HG03025 (cell line): ENCODE measurements at regions not wholly inside any gene's neighbourhood (a gene's known extent, or its start where the extent isn't known, plus 50 kb on each side); places are given as distances from the start of the nearest gene placed in this dataset.
"Not testable (repeated sequence)": the region's sequence is repeated elsewhere in the genome, so short reads cannot be mapped to it uniquely, and the experiment has no call there.

Experiments
- ATAC-seq: cut with Tn5 transposase; IDR thresholded peaks from one replicate; pipeline ENCODE4 v1.9.1; 2021; ENCODE audit warnings: mild to moderate bottlenecking, moderate library complexity; ENCODE audit not compliant: unreplicated experiment, low FRiP score

DNA sequence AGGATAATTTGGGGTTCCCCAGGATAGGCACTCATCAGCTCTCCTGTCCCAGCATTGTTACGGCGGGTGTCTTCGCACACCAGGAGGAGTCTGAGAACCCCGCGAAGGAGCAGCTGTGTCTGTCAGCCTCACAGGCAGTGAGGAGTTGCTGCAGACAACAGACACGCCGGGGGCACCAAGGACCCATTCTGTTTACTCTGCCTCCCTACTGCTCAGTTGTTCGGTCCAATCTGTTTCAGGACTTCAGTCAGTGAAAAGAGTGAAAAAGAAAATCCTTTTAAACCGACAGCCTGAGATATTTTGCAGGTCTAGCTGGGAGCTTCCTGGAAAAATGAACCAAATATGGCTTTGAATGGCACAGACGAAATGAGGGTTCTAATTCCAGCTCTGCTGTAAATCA is 288.4 kb downstream of the OMA1 start:
- no peak for ATAC-seq

- ATAC-seq = no peak
These were observed 289.5 kb downstream of the OMA1 start for GRCh38 chr1:58257003-58257402.

DNA sequence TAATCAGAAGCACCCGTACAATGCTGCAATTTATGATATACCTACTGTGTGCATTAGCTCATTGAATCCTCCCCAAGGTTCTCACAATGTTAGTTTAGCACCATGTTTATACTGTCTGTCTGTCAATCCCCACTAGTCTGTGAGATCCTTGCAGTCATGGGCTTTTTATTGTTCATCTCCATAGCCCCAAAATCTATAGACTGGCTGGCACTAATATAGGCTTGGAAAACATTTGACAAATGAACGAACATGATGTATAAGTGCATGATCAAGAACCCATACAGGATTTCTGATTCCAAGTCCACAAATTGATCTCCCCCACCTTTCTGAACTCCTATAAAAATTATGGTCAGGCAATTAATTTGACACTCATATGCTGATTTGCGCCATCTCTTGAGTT is 290.0 kb downstream of the OMA1 start:
- no peak for ATAC-seq

GRCh38 chr1:58256041-58256440 is 290.5 kb downstream of the OMA1 start:
- ATAC-seq = no peak

GRCh38 chr1:58255192-58255591 is 291.3 kb downstream of the OMA1 start:
- ATAC-seq = no peak

GRCh38 chr1:58251430-58252073 is 295.0 kb downstream of the OMA1 start:
- no peak for ATAC-seq

GRCh38 chr1:58250587-58250948 is 296.0 kb downstream of the OMA1 start:
- no peak for ATAC-seq

DNA sequence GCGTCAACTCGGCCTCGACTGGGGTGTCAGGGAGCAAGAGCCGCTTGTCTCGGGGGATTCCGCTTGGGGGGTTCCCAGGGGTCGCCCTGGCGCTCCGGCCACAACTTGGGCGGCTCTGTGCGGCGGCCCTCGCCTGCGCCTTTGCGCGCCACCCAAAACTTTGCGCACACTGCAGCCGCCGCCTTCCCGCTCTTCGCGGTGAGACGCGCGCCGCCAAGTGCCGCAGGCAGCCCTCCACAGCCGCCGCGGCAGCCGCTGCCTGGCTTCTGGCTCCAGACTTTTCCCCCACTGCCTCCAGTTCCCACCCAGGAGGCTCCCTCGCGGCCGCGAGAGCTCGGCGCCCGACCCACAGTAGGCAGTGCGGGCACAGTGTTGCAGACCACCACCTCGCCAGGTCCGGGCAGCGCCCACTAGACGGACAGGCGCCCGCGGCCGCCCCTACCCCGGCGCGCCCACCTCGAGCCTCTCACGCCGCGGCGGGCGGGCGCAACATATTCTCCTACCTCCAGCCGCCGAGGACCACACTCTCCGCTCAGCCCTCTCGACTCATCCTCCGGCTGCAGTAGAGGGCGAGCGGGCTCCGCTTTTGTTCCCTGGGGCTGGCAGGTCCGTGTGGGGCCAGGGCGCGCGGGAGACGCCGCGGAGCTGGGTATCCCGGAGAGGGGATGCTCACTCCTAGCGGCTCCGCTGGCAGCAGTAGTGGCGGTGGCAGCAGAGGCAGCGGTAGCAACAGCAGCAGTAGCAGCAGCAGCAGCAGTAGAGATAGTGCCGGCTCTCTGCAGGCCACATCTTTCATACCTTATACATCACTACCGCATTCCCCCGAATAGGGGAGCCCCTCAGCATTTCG is 296.6 kb downstream of the OMA1 start:
- ATAC-seq = no peak

GRCh38 chr1:58249388-58249736 is 297.2 kb downstream of the OMA1 start:
- no peak for ATAC-seq

DNA sequence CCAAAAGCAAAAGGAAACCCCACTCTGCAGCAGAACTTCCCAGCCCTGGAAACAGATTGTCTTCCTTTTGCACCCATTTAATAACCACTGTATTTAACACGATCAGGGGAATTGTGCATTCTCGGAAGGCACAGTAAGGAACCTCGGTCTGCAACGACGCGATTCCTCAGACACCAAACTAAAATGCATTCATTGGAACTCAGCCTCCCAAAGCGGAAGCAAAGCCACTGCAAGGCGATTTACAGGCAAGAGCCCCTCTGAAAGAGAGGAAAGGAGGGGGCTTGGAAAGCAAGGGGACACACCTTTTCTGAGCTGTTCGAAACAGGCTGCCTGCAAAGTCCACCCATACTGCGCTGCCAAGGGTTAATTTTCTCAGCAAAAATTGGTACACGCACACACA is 297.7 kb downstream of the OMA1 start:
- ATAC-seq = no peak

DNA sequence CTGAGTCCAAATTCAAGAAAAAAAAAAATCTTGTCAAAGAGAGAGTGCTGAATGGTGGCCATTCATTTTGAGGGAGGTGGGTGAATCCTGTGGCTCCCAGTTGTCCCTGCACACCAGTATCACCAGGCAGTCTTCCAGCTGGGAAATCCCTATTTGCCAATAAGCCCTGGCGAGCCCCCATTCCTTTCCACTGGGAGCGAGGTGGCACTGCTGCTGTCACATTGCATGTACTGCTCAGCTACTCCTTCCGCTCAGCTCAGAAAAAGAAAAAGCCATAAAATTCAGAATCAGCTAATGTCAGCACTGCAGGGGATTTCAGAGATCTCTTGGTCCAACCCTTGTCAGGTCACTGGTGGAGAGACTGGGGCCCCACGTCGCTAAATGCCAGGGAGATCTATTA is 298.5 kb downstream of the OMA1 start:
- no peak for ATAC-seq

DNA sequence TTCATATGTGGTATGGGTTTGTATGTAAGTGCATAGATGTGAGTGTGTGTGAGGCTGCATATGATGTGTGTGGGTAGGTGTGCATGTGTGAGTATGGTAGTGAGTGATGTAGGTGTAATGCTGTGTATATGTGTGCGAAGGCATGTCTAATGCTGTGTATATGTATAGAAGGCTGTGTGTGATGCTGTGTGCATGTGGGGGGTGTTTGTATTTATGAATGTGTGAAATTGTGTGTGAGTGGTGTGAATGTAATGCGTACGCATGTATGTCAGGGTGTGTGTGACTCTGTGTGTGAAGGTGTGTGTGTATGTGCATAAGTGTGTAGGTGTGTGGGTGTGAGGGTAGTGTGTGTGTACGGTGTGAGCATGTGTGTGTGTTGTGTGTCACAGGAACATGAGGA is 300.0 kb downstream of the OMA1 start:
- ATAC-seq = no peak

- no peak for ATAC-seq
These were observed 301.7 kb downstream of the OMA1 start for GRCh38 chr1:58244872-58245271.

DNA sequence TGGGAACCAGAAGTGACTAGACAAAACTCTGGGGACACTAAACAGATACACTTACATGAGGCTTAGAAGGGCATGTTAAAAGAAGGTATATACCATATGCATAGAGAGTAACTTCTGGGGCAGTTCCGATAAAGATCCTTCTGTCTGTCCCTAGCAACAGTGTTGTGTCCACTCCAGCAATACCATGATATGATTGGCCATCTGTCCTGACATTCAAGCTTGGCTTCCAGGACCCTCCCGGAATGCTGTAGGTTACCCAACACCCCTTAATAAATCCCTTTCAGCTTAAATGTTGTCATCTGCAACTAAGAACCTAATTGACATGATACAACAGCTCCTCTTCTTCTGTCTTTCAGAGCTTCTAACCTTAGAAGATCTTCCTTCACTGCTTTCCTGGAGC is 307.7 kb downstream of the OMA1 start:
- no peak for ATAC-seq

GRCh38 chr1:58233729-58234128 is 312.8 kb downstream of the OMA1 start:
- no peak for ATAC-seq

DNA sequence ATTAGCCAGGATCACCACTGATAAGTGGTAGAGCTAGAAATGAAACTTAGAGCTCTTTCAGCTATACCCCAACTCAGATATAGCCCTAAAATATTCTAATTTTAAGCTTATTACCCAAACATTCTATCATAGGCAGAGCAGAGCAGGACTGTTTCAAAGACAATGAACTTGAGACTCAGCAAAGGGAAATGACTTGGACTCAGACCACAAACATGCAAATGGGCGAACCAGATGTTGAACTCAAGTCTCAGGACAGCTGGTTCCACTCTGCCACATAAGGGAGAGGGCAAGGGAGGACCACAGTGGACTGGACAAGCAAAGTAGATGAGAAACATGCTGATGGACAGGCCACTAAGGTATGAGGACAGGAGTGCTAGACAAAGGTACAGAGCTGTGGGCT is 315.3 kb downstream of the OMA1 start:
- ATAC-seq = no peak

DNA sequence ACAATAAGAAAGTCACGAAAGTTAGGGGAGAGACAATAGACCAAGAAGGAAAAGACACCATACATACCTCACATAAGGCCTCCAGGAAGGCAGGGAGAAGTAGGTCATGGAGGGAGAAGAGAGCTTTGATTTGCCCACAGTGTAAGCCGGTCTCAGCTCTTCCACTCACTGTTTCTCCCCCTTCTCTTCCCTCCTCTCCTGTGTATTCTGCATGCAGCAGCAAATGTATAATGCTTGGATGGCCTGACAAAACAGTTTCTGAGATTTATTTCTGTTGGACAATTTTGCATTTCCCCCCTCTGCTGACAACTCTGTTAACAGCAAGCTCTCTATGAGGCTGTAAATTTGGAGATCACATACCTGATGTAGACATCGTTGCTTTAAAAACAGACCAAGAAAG is 318.9 kb downstream of the OMA1 start:
- ATAC-seq = no peak

- no peak for ATAC-seq
These were observed 323.0 kb downstream of the OMA1 start for GRCh38 chr1:58223522-58223921.

- no peak for ATAC-seq
These were observed 325.6 kb downstream of the OMA1 start for GRCh38 chr1:58220836-58221472.

GRCh38 chr1:58216169-58216568 is 330.4 kb downstream of the OMA1 start:
- not testable (repeated sequence) for ATAC-seq

DNA sequence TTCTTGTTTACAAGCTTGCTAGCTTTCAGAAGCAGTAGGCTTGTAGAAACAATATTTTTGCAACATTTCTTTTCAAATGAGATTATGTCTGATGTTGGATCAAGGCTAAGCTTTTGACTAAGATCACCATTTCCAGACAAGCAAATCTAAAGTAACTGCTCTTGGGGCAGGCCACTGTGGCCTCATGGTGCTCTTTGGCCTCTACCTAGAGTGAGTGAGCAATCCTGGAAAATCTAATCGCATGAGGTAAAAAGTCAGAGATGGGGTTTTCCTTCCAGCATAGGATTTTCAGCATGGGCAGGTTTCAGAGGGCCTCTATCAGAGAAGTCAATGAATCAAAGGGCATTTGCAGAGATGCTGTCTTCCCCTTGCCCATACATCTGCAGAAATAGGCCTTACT is 331.9 kb downstream of the OMA1 start:
- no peak for ATAC-seq

GRCh38 chr1:58211869-58212268 is 334.7 kb downstream of the OMA1 start:
- no peak for ATAC-seq
